Breast epithelium (tissue), 4 donors: ENCODE measurements at regions not wholly inside any gene's neighbourhood (a gene's known extent, or its start where the extent isn't known, plus 50 kb on each side); places are given as distances from the start of the nearest gene placed in this dataset.

ENCODE experiments used
- DNase-seq, 2 donors: peaks; one replicate each; pipeline ENCODE4 v3.0.0-alpha.2; 2019; ENCODE audit warnings: low spot score in 2 of 2
- H3K27ac ChIP-seq, 2 donors: fragments of 200-600 bp; sonication (generic) in 1 of 2; one replicate each; pipeline ENCODE4 v1.5.1; 2016 to 2019; ENCODE audit warnings: mild to moderate bottlenecking in 1 of 2
- H3K27me3 ChIP-seq, 2 donors: fragments of 200-600 bp; sonication (generic) in 1 of 2; one replicate each; pipeline versions ENCODE4 v1.5.1 to v1.6.0; 2017 to 2019; ENCODE audit warnings: control low read depth in 1 of 2, mild to moderate bottlenecking in 1 of 2
- H3K36me3 ChIP-seq: fragments of 200-600 bp; one replicate; pipeline ENCODE4 v1.5.1; 2019
- H3K4me1 ChIP-seq, 2 donors: fragments of 200-600 bp; sonication (generic); one replicate each; pipeline ENCODE4 v1.5.1; 2016 to 2019; ENCODE audit warnings: control low read depth in 1 of 2
- H3K4me3 ChIP-seq, 3 donors: fragments of 200-600 bp; sonication (generic); 1 replicate in 2 of 3; 2 replicates in 1 of 3; pipeline ENCODE4 v1.5.1; 2016 to 2019; ENCODE audit warnings: mild to moderate bottlenecking in 3 of 3, moderate library complexity in 2 of 3
- H3K9me3 ChIP-seq, 2 donors: fragments of 200-600 bp; sonication (generic) in 1 of 2; one replicate each; pipeline ENCODE4 v1.5.1; 2016 to 2019; ENCODE audit warnings: control low read depth in 1 of 2
- CTCF ChIP-seq, 3 donors: fragments of 450-650 bp; IDR thresholded peaks; one replicate each; pipeline ENCODE4 v1.5.1; 2016 to 2017; ENCODE audit warnings: antibody characterized with exemption in 3 of 3, mild to moderate bottlenecking in 3 of 3, moderate library complexity in 3 of 3
- POLR2A ChIP-seq: fragments of 450-650 bp; IDR thresholded peaks from one replicate; pipeline ENCODE4 v1.6.1; 2016; ENCODE audit warnings: antibody characterized with exemption, mild to moderate bottlenecking, moderate library complexity
- POLR2AphosphoS5 ChIP-seq, 3 donors: sonication (generic); formaldehyde crosslinking; IDR thresholded peaks; one replicate each; pipeline ENCODE4 v1.6.1; 2017; ENCODE audit warnings: antibody characterized with exemption in 3 of 3
- intact Hi-C: fragments of 100-400 bp; cut with DNase I; formaldehyde crosslinking; loops from one replicate; pipeline ENCODE4 v1.15.1; 2023; ENCODE audit warnings: low total_unique reads

- DNase-seq, result no peak
- H3K4me3 ChIP-seq, result no peak overlapping the region
- intact Hi-C loops, result no loop called here
- H3K27ac ChIP-seq, result no peak overlapping the region
- no peaks in the 10 kb centered on the region for H3K9me3 ChIP-seq
- no peaks in the 10 kb centered on the region for H3K27me3 ChIP-seq
- TF ChIP-seq CTCF (IDR thresholded peaks at IDR 0.05) (no peak), POLR2A (no peak), POLR2AphosphoS5 (IDR thresholded peaks at IDR 0.05) (no peak)
- no peaks in the 10 kb centered on the region for H3K4me1 ChIP-seq
- H3K36me3 ChIP-seq, result no peaks in the 10 kb centered on the region
These were observed 214.4 kb upstream of the ARL4C start for GRCh38 chr2:234711308-234711707.

GRCh38 chr2:234710587-234710986 is 213.7 kb upstream of the ARL4C start:
- no peaks in the 10 kb centered on the region for H3K27me3 ChIP-seq
- H3K4me1 ChIP-seq, result no peaks in the 10 kb centered on the region
- TF ChIP-seq CTCF (IDR thresholded peaks at IDR 0.05), result no peak
- TF ChIP-seq POLR2A, result no peak
- no peak for TF ChIP-seq POLR2AphosphoS5 (IDR thresholded peaks at IDR 0.05)
- no peaks in the 10 kb centered on the region for H3K36me3 ChIP-seq
- H3K27ac ChIP-seq, result no peak overlapping the region
- intact Hi-C loops, result no loop called here
- DNase-seq, result no peak
- H3K9me3 ChIP-seq, result no peaks in the 10 kb centered on the region
- H3K4me3 ChIP-seq, result no peak overlapping the region

GRCh38 chr2:234710066-234710465 is 213.2 kb upstream of the ARL4C start:
- Histone ChIP-seq H3K36me3 (no peaks in the 10 kb centered on the region), H3K27ac (no peak overlapping the region), H3K27me3 (no peaks in the 10 kb centered on the region), H3K9me3 (no peaks in the 10 kb centered on the region), H3K4me3 (no peak overlapping the region), H3K4me1 (no peaks in the 10 kb centered on the region)
- no peak for TF ChIP-seq POLR2A
- TF ChIP-seq POLR2AphosphoS5 (IDR thresholded peaks at IDR 0.05), result no peak
- no peak for TF ChIP-seq CTCF (IDR thresholded peaks at IDR 0.05)
- DNase-seq, result no peak
- intact Hi-C loops, result no loop called here

GRCh38 chr2:234708717-234709116 is 211.8 kb upstream of the ARL4C start:
- Histone ChIP-seq H3K9me3 (no peaks in the 10 kb centered on the region), H3K4me3 (no peak overlapping the region), H3K27me3 (no peaks in the 10 kb centered on the region), H3K4me1 (no peaks in the 10 kb centered on the region), H3K27ac (no peak overlapping the region), H3K36me3 (no peaks in the 10 kb centered on the region)
- DNase-seq, result no peak
- no peak for TF ChIP-seq POLR2A
- TF ChIP-seq CTCF (IDR thresholded peaks at IDR 0.05), result no peak
- TF ChIP-seq POLR2AphosphoS5 (IDR thresholded peaks at IDR 0.05), result no peak
- intact Hi-C loops, result no loop called here

GRCh38 chr2:234708091-234708683 is 211.3 kb upstream of the ARL4C start:
- no peaks in the 10 kb centered on the region for H3K4me1 ChIP-seq
- H3K4me3 ChIP-seq, result no peak overlapping the region
- H3K36me3 ChIP-seq, result no peaks in the 10 kb centered on the region
- intact Hi-C loops, result no loop called here
- TF ChIP-seq POLR2AphosphoS5 (IDR thresholded peaks at IDR 0.05) (no peak), CTCF (IDR thresholded peaks at IDR 0.05) (no peak), POLR2A (no peak)
- no peaks in the 10 kb centered on the region for H3K27me3 ChIP-seq
- H3K27ac ChIP-seq, result no peak overlapping the region
- no peak for DNase-seq
- H3K9me3 ChIP-seq, result no peaks in the 10 kb centered on the region
